SU-DHL-6 (cell line): ENCODE measurements at regions not wholly inside any gene's neighbourhood (a gene's known extent, or its start where the extent isn't known, plus 50 kb on each side); places are given as distances from the start of the nearest gene placed in this dataset.

Source experiments
- H2AFZ ChIP-seq: fragments of 200-600 bp; sonication (generic); 2 replicates; pipeline ENCODE4 v1.6.1; 2014; ENCODE audit warnings: low read depth, mild to moderate bottlenecking, moderate library complexity, mixed read lengths, antibody characterized with exemption, low read length; ENCODE audit not compliant: severe bottlenecking
- H3F3A ChIP-seq: fragments of 200-600 bp; shearing (Covaris generic); 2 replicates; pipeline ENCODE4 v1.6.0; 2016; ENCODE audit warnings: antibody characterized with exemption, mild to moderate bottlenecking; ENCODE audit not compliant: insufficient read depth
- H3K27ac ChIP-seq: fragments of 200-600 bp; sonication (generic); 2 replicates; pipeline ENCODE4 v1.5.1; 2016; ENCODE audit warnings: low read depth, mild to moderate bottlenecking, low read length, moderate library complexity, mixed read lengths
- H3K27me3 ChIP-seq: fragments of 200-600 bp; sonication (generic), shearing (Covaris generic); 2 replicates; pipeline ENCODE4 v1.6.0; 2014; ENCODE audit warnings: mild to moderate bottlenecking, low read length
- H3K36me3 ChIP-seq: fragments of 200-600 bp; sonication (generic); 2 replicates; pipeline ENCODE4 v1.6.1; 2014; ENCODE audit warnings: mild to moderate bottlenecking, low read length, mixed read lengths
- H3K4me2 ChIP-seq: fragments of 300-600, 200-600 bp; shearing (Covaris generic), sonication (generic); 2 replicates; pipeline ENCODE4 v1.6.0; 2014; ENCODE audit warnings: low read length, low read depth, mild to moderate bottlenecking; ENCODE audit not compliant: poor library complexity, severe bottlenecking
- H3K4me3 ChIP-seq: fragments of 200-600 bp; sonication (generic); 2 replicates; pipeline ENCODE4 v1.5.1; 2014; ENCODE audit warnings: antibody characterized with exemption, low read length, mild to moderate bottlenecking, mixed read lengths; ENCODE audit not compliant: insufficient read depth, poor library complexity, severe bottlenecking
- H3K79me2 ChIP-seq: fragments of 200-600 bp; sonication (generic); 2 replicates; pipeline ENCODE4 v1.6.1; 2014; ENCODE audit warnings: mild to moderate bottlenecking, low read length, moderate library complexity; ENCODE audit not compliant: insufficient read depth
- H3K9ac ChIP-seq: fragments of 200-600 bp; sonication (generic); 2 replicates; pipeline ENCODE4 v1.7.0; 2014; ENCODE audit warnings: mild to moderate bottlenecking, low read length
- H3K9me2 ChIP-seq: fragments of 200-600 bp; sonication (generic); replicated peaks from 2 replicates; pipeline ENCODE4 v1.6.1; 2014; ENCODE audit warnings: low read length; ENCODE audit not compliant: insufficient read depth
- H3K9me3 ChIP-seq: fragments of 200-600 bp; sonication (generic); 2 replicates; pipeline ENCODE4 v1.6.1; 2014; ENCODE audit warnings: low read length, mixed read lengths; ENCODE audit not compliant: insufficient read depth
- H4K20me1 ChIP-seq: fragments of 200-600 bp; sonication (generic); 2 replicates; pipeline ENCODE4 v1.6.1; 2014; ENCODE audit warnings: low read depth, mild to moderate bottlenecking, antibody characterized with exemption, low read length, moderate library complexity, mixed read lengths
- CTCF ChIP-seq: fragments of 200-600 bp; sonication (generic); IDR thresholded peaks from one replicate; pipeline ENCODE4 v1.5.1; 2017; ENCODE audit warnings: antibody characterized with exemption, mild to moderate bottlenecking, low read length, moderate library complexity; ENCODE audit not compliant: insufficient read depth, poor library complexity, severe bottlenecking
- EZH2phosphoT487 ChIP-seq: fragments of 200-600 bp; sonication (generic), shearing (Covaris generic); conservative IDR thresholded peaks from 2 replicates; pipeline ENCODE4 v1.6.1; 2018; ENCODE audit warnings: mild to moderate bottlenecking, antibody characterized with exemption, low read length, moderate library complexity, mixed read lengths

GRCh38 chr2:209097168-209097567, 326.7 kb upstream of the MAP2 start:
- Histone ChIP-seq H3K9me2 (no peaks in the 10 kb centered on the region), H3K9me3 (no peaks in the 10 kb centered on the region), H3K27ac (no peak overlapping the region), H3K27me3 (no peaks in the 10 kb centered on the region), H3K9ac (no peak overlapping the region), H3K4me3 (no peak overlapping the region), H3F3A (no peaks in the 10 kb centered on the region), H3K79me2 (no peaks in the 10 kb centered on the region), H3K4me2 (no peak overlapping the region), H4K20me1 (no peaks in the 10 kb centered on the region), H3K36me3 (no peaks in the 10 kb centered on the region), H2AFZ (no peak overlapping the region)
- TF ChIP-seq CTCF = no peak
- TF ChIP-seq EZH2phosphoT487 = no peak

- Histone ChIP-seq H3K9me3 (no peaks in the 10 kb centered on the region), H3K36me3 (no peaks in the 10 kb centered on the region), H3F3A (no peaks in the 10 kb centered on the region), H3K79me2 (no peaks in the 10 kb centered on the region), H3K4me2 (no peak overlapping the region), H2AFZ (no peak overlapping the region), H3K27ac (no peak overlapping the region), H4K20me1 (no peaks in the 10 kb centered on the region), H3K9me2 (no peaks in the 10 kb centered on the region), H3K9ac (no peak overlapping the region), H3K4me3 (no peak overlapping the region), H3K27me3 (no peaks in the 10 kb centered on the region)
- TF ChIP-seq EZH2phosphoT487 (no peak), CTCF (no peak)
These were observed 321.5 kb upstream of the MAP2 start for GRCh38 chr2:209102319-209102718.

- TF ChIP-seq EZH2phosphoT487 (no peak), CTCF (no peak)
- no peaks in the 10 kb centered on the region for H3K79me2 ChIP-seq
- H2AFZ ChIP-seq = no peak overlapping the region
- H3K27ac ChIP-seq = no peak overlapping the region
- H3K9me2 ChIP-seq = no peaks in the 10 kb centered on the region
- no peak overlapping the region for H3K4me3 ChIP-seq
- no peak overlapping the region for H3K4me2 ChIP-seq
- H3F3A ChIP-seq = no peaks in the 10 kb centered on the region
- H3K9ac ChIP-seq = no peak overlapping the region
- H3K27me3 ChIP-seq = no peaks in the 10 kb centered on the region
- no peaks in the 10 kb centered on the region for H3K36me3 ChIP-seq
- no peaks in the 10 kb centered on the region for H4K20me1 ChIP-seq
- no peaks in the 10 kb centered on the region for H3K9me3 ChIP-seq
These were observed 310.8 kb upstream of the MAP2 start for GRCh38 chr2:209113026-209113425.
